Suprapubic skin (tissue), 3 donors: ENCODE measurements at regions not wholly inside any gene's neighbourhood (a gene's known extent, or its start where the extent isn't known, plus 50 kb on each side); places are given as distances from the start of the nearest gene placed in this dataset.

Experiments used
- POLR2A ChIP-seq, 2 donors: fragments of 450-650 bp; IDR thresholded peaks; one replicate each; pipeline ENCODE4 v1.6.1; 2017; ENCODE audit warnings: antibody characterized with exemption in 2 of 2, mild to moderate bottlenecking in 2 of 2, moderate library complexity in 2 of 2
- TF ChIP-seq, protein P1 (sequence below), 2 donors: fragments of 200-600 bp in 1 of 2; fragments of 450-650 bp in 1 of 2; sonication (generic) in 1 of 2; IDR thresholded peaks; one replicate each; pipeline ENCODE4 v1.5.1; 2016 to 2019; ENCODE audit warnings: antibody characterized with exemption in 2 of 2, mild to moderate bottlenecking in 1 of 2, moderate library complexity in 1 of 2

DNA sequence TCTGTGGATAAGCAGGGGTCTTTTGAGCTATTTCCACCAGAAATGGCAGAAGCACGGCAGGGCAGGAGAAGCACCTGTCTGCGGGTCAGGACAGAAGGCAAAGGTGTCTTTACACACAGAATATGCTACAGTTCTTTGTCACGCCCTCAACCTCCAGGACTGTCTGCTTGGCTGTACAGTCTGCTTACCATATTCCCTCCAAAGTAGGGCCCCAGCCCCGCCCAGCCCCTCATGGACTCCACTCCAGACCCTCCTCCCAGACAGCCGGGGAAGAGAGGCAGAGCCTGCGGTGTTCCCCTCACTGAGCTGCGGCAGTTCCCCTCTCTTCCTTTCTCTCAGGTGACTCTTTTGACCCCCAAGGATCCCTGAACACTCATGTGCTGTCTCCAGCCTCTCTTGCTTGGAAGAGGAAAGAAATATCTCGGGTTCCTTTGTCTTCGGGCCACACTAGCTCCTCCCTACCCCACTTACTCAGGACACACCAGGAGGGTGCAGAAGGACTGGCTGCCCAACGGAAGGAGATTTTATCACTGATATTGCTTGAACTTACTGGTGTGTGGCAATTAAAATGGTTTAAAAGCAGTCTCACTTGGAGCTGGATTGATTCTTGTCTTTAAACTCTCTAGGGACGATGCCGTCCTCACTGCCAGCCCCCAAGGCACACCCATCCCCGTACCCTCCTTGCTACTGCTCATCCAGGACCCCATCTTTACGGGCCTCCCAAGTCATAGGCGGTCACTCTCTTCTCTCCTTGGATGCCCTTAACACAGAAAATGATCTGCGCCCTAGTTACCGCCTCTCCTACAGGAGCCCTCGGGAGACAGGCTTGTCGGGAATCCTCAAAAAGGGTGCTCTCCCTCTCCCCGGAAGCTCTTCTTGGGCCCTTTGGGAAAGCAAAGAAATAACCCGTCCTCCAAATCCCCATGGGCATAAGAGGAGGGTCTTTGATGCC, 169.7 kb downstream of the TOMM20 start:
- TF ChIP-seq, protein P1, sequence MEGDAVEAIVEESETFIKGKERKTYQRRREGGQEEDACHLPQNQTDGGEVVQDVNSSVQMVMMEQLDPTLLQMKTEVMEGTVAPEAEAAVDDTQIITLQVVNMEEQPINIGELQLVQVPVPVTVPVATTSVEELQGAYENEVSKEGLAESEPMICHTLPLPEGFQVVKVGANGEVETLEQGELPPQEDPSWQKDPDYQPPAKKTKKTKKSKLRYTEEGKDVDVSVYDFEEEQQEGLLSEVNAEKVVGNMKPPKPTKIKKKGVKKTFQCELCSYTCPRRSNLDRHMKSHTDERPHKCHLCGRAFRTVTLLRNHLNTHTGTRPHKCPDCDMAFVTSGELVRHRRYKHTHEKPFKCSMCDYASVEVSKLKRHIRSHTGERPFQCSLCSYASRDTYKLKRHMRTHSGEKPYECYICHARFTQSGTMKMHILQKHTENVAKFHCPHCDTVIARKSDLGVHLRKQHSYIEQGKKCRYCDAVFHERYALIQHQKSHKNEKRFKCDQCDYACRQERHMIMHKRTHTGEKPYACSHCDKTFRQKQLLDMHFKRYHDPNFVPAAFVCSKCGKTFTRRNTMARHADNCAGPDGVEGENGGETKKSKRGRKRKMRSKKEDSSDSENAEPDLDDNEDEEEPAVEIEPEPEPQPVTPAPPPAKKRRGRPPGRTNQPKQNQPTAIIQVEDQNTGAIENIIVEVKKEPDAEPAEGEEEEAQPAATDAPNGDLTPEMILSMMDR (IDR thresholded peaks at IDR 0.05) = no peak
- no peak for TF ChIP-seq POLR2A (IDR thresholded peaks at IDR 0.05)
